Loucy (cell line): ENCODE measurements at regions not wholly inside any gene's neighbourhood (a gene's known extent, or its start where the extent isn't known, plus 50 kb on each side); places are given as distances from the start of the nearest gene placed in this dataset.

ENCODE experiments used
- H2AFZ ChIP-seq: fragments of 200-600 bp; sonication (generic); 2 replicates; pipeline ENCODE4 v1.6.0; 2016; ENCODE audit warnings: antibody characterized with exemption, mild to moderate bottlenecking, low read length, moderate library complexity
- H3F3A ChIP-seq: fragments of 200-600 bp; 2 replicates; pipeline ENCODE4 v1.6.0; 2016; ENCODE audit warnings: antibody characterized with exemption, low read depth, mild to moderate bottlenecking
- H3K27me3 ChIP-seq: fragments of 200-600 bp; sonication (generic); 2 replicates; pipeline ENCODE4 v1.6.1; 2014; ENCODE audit warnings: low read length, mild to moderate bottlenecking; ENCODE audit not compliant: insufficient read depth, poor library complexity, severe bottlenecking
- H3K36me3 ChIP-seq: fragments of 200-600 bp; sonication (generic); 2 replicates; pipeline ENCODE4 v1.6.1; 2016; ENCODE audit warnings: low read length; ENCODE audit not compliant: insufficient read depth
- H3K4me1 ChIP-seq: fragments of 200-600 bp; sonication (generic); 2 replicates; pipeline ENCODE4 v1.5.1; 2014; ENCODE audit warnings: low read length, mild to moderate bottlenecking; ENCODE audit not compliant: insufficient read depth, poor library complexity, severe bottlenecking
- H3K4me2 ChIP-seq: fragments of 200-600 bp; sonication (generic); 2 replicates; pipeline ENCODE4 v1.6.0; 2014; ENCODE audit warnings: antibody characterized with exemption, low read length, low read depth, mild to moderate bottlenecking; ENCODE audit not compliant: poor library complexity, severe bottlenecking
- H3K4me3 ChIP-seq: fragments of 200-600 bp; sonication (generic); 2 replicates; pipeline ENCODE4 v1.5.1; 2014; ENCODE audit warnings: low read length, mild to moderate bottlenecking, mixed read lengths; ENCODE audit not compliant: poor library complexity, severe bottlenecking
- H3K79me2 ChIP-seq: fragments of 200-600 bp; sonication (generic); 2 replicates; pipeline ENCODE4 v1.6.1; 2014; ENCODE audit warnings: low read length; ENCODE audit not compliant: insufficient read depth
- H3K9ac ChIP-seq: fragments of 200-600 bp; sonication (generic); 2 replicates; pipeline ENCODE4 v1.6.0; 2014; ENCODE audit warnings: mild to moderate bottlenecking, low read depth, low read length, moderate library complexity; ENCODE audit not compliant: poor library complexity, severe bottlenecking
- H3K9me2 ChIP-seq: fragments of 200-600 bp; sonication (generic); replicated peaks from 2 replicates; pipeline ENCODE4 v1.6.1; 2016; ENCODE audit warnings: low read depth, low read length, mixed read lengths
- H3K9me3 ChIP-seq: fragments of 200-600 bp; sonication (generic); 2 replicates; pipeline ENCODE4 v1.6.1; 2014; ENCODE audit warnings: mild to moderate bottlenecking, antibody characterized with exemption, low read length, low read depth; ENCODE audit not compliant: insufficient read depth
- H4K20me1 ChIP-seq: fragments of 200-600 bp; sonication (generic); 2 replicates; pipeline ENCODE4 v1.6.0; 2014; ENCODE audit warnings: antibody characterized with exemption, low read length, mild to moderate bottlenecking; ENCODE audit not compliant: insufficient read depth, poor library complexity, severe bottlenecking
- EZH2phosphoT487 ChIP-seq: fragments of 200-600 bp; IDR thresholded peaks from 2 replicates; pipeline ENCODE4 v1.6.1; 2018; ENCODE audit warnings: antibody characterized with exemption, mild to moderate bottlenecking, moderate library complexity, borderline replicate concordance
- TF ChIP-seq, protein P1 (sequence below): fragments of 200-600 bp; sonication (generic); conservative IDR thresholded peaks from 2 replicates; pipeline ENCODE4 v1.5.1; 2014; ENCODE audit warnings: mild to moderate bottlenecking, antibody characterized with exemption, low read length

DNA sequence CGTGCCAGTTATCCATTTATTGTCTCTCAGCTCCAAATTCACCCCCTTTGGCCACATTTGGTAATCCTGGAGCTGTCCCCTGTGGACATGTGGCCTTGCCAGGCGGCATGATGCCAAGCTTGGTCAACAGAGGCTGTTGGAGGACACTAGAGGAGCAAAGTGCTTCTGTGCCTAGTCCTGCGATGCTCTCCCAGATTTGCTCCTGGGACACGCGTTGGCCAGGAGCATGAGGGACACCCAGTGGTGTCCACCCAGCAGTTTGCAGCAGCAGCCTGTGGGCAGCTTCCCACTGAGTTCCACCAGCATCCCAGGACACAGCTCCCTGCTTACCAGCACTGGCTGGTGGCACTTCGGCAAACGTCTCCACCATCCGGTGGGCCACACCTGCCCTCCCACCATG is 55.5 kb upstream of the STEAP1B start:
- H3K36me3 ChIP-seq = no peaks in the 10 kb centered on the region
- TF ChIP-seq, protein P1, sequence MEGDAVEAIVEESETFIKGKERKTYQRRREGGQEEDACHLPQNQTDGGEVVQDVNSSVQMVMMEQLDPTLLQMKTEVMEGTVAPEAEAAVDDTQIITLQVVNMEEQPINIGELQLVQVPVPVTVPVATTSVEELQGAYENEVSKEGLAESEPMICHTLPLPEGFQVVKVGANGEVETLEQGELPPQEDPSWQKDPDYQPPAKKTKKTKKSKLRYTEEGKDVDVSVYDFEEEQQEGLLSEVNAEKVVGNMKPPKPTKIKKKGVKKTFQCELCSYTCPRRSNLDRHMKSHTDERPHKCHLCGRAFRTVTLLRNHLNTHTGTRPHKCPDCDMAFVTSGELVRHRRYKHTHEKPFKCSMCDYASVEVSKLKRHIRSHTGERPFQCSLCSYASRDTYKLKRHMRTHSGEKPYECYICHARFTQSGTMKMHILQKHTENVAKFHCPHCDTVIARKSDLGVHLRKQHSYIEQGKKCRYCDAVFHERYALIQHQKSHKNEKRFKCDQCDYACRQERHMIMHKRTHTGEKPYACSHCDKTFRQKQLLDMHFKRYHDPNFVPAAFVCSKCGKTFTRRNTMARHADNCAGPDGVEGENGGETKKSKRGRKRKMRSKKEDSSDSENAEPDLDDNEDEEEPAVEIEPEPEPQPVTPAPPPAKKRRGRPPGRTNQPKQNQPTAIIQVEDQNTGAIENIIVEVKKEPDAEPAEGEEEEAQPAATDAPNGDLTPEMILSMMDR = no peak
- H3K79me2 ChIP-seq = no peaks in the 10 kb centered on the region
- H3K4me2 ChIP-seq = no peak overlapping the region
- no peaks in the 10 kb centered on the region for H3K9me3 ChIP-seq
- no peaks in the 10 kb centered on the region for H4K20me1 ChIP-seq
- no peak overlapping the region for H3K4me3 ChIP-seq
- no peak overlapping the region for H2AFZ ChIP-seq
- H3K9ac ChIP-seq = no peak overlapping the region
- H3F3A ChIP-seq = no peaks in the 10 kb centered on the region
- no peaks in the 10 kb centered on the region for H3K4me1 ChIP-seq
- H3K27me3 ChIP-seq = no peaks in the 10 kb centered on the region
- no peaks in the 10 kb centered on the region for H3K9me2 ChIP-seq

DNA sequence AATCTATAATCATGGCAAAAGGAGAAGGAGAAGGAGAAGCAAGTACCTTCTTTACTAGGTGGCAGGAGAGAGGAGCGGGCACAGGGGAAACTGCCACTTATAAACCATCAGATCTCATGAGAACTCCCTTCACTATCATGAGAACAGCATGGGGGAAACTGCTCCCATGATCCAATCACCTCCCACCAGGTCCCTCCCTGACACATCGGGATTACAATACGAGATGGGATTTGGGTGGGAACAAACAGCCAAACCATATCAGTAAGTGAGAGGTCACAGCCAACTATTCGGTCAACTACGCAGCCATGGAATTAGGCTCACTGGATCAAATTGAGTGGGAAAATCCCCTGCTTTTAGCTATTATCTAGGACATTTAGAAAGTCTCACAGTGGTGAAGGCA is 54.2 kb upstream of the STEAP1B start:
- no peaks in the 10 kb centered on the region for H3K9me2 ChIP-seq
- TF ChIP-seq, protein P1 = no peak
- TF ChIP-seq EZH2phosphoT487 = no peak
- no peak overlapping the region for H3K4me3 ChIP-seq
- H3K27me3 ChIP-seq = no peaks in the 10 kb centered on the region
- no peak overlapping the region for H3K4me2 ChIP-seq
- no peaks in the 10 kb centered on the region for H3F3A ChIP-seq
- no peak overlapping the region for H3K9ac ChIP-seq
- no peaks in the 10 kb centered on the region for H3K9me3 ChIP-seq
- H3K4me1 ChIP-seq = no peaks in the 10 kb centered on the region
- no peaks in the 10 kb centered on the region for H3K79me2 ChIP-seq
- no peaks in the 10 kb centered on the region for H3K36me3 ChIP-seq
- H2AFZ ChIP-seq = no peak overlapping the region
- no peaks in the 10 kb centered on the region for H4K20me1 ChIP-seq

DNA sequence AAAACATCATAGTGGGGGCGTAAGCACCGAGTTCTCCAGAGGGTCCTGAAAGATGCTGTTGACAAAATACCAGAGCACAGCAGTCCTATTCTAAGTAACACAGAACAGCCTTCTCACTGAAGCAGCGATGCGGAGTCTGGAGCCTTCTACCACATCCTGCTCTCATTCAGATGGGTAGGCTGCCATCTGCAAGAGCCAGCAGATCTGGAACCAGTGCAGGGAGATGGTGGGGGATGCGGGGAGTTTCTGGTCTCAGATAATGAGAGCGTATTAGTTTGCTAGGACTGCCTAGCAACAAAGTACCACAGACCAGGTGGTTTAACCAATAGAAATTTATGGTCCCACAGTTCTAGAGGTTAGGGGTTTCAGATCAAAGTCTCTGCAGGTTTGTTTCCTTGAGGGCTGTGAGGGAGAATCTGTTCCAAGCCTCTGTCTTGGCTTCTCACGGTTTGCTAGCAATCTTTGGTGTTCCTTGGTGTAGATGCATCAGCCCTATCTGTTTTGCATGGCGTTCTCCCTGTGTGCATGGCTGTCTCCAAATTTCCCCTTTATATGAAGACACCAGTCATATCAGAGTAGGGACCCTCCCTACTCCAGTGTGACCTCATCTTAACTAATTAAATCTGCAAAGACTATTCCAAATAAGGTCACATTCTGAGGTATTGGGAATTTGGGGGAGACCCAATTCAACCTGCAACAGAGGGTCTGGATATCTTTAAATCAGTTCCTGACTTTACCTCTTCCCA is 52.0 kb upstream of the STEAP1B start:
- Histone ChIP-seq H3K4me3 (no peak overlapping the region), H3K4me1 (no peaks in the 10 kb centered on the region), H3F3A (no peaks in the 10 kb centered on the region), H3K9ac (no peak overlapping the region), H3K36me3 (no peaks in the 10 kb centered on the region), H2AFZ (no peak overlapping the region), H3K9me3 (no peaks in the 10 kb centered on the region), H3K4me2 (no peak overlapping the region), H3K9me2 (no peaks in the 10 kb centered on the region), H3K79me2 (no peaks in the 10 kb centered on the region), H3K27me3 (peaks cover 6% of the 10 kb centered on the region), H4K20me1 (no peaks in the 10 kb centered on the region)
- no peak for TF ChIP-seq EZH2phosphoT487
- TF ChIP-seq, protein P1 = no peak
